SU-DHL-6 (cell line): ENCODE measurements at regions not wholly inside any gene's neighbourhood (a gene's known extent, or its start where the extent isn't known, plus 50 kb on each side); places are given as distances from the start of the nearest gene placed in this dataset.

Experiments used
- EZH2phosphoT487 ChIP-seq: fragments of 200-600 bp; sonication (generic), shearing (Covaris generic); conservative IDR thresholded peaks from 2 replicates; pipeline ENCODE4 v1.6.1; 2018; ENCODE audit warnings: mild to moderate bottlenecking, antibody characterized with exemption, low read length, moderate library complexity, mixed read lengths
- TF ChIP-seq, protein P1 (sequence below): fragments of 200-600 bp; sonication (generic); IDR thresholded peaks from one replicate; pipeline ENCODE4 v1.5.1; 2017; ENCODE audit warnings: antibody characterized with exemption, mild to moderate bottlenecking, low read length, moderate library complexity; ENCODE audit not compliant: insufficient read depth, poor library complexity, severe bottlenecking

DNA sequence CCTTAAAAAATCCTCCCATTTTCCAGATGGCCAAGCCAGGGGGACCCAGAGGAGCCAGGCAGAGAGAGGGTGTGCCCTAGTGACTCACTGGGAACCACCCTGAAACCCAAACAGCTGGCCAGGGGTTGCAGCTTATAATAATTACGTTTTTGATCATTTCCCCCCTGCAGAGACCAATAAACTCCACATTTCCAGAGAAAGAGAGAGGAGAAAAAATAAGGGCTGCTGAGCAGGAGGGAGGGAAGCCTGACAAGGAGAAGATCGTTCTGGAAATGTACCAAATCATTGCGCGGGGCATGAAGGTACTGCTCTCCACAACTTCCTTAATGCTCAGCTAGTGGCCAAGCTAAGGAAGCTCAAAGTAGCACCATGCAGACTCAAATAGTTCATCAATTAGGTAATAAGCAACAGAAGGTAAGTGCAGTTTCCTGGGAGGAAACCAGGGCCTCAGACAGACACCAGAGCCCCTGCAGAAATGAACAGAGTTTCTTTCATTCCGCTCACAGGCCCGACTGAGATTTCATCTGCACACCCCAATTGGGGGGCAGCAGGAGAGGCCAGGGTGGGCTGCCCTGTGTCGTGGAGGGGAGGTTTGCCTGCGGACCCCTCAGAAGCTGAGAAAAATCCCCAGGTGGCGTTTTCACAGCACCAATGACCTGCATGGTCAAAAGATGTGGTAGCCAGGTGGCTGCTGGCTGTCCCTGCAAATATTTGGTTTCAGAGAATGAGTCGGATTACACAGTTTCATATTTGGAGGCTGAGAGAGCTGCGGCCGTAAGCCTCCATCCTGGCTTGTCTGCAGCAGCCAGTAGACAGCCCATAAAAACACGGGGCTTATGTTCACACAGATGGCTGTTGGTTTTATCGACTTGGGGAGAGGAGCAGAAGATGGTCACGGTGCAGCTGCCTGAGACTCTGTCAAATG is 153.2 kb upstream of the LYZL2 start:
- TF ChIP-seq, protein P1, sequence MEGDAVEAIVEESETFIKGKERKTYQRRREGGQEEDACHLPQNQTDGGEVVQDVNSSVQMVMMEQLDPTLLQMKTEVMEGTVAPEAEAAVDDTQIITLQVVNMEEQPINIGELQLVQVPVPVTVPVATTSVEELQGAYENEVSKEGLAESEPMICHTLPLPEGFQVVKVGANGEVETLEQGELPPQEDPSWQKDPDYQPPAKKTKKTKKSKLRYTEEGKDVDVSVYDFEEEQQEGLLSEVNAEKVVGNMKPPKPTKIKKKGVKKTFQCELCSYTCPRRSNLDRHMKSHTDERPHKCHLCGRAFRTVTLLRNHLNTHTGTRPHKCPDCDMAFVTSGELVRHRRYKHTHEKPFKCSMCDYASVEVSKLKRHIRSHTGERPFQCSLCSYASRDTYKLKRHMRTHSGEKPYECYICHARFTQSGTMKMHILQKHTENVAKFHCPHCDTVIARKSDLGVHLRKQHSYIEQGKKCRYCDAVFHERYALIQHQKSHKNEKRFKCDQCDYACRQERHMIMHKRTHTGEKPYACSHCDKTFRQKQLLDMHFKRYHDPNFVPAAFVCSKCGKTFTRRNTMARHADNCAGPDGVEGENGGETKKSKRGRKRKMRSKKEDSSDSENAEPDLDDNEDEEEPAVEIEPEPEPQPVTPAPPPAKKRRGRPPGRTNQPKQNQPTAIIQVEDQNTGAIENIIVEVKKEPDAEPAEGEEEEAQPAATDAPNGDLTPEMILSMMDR = no peak
- TF ChIP-seq EZH2phosphoT487 = no peak
